OCI-LY1 (cell line): ENCODE measurements at regions not wholly inside any gene's neighbourhood (a gene's known extent, or its start where the extent isn't known, plus 50 kb on each side); places are given as distances from the start of the nearest gene placed in this dataset.
A peak's percentile ranks its signal among the peaks of the same experiment; 100 is the strongest.

Experiments
- H2AFZ ChIP-seq: fragments of 200-600 bp; sonication (generic), shearing (Covaris generic); 2 replicates; pipeline ENCODE4 v1.6.0; 2014; ENCODE audit warnings: antibody characterized with exemption, mild to moderate bottlenecking, low read length
- H3F3A ChIP-seq: fragments of 200-600 bp; sonication (generic), shearing (Covaris generic); 2 replicates; pipeline ENCODE4 v1.6.0; 2014; ENCODE audit warnings: mild to moderate bottlenecking, antibody characterized with exemption, low read length, moderate library complexity; ENCODE audit not compliant: insufficient read depth
- H3K27ac ChIP-seq: fragments of 200-600 bp; sonication (generic); 2 replicates; pipeline ENCODE4 v1.5.1; 2014; ENCODE audit warnings: low read length, mixed run types, mild to moderate bottlenecking, low read depth; ENCODE audit not compliant: poor library complexity, severe bottlenecking
- H3K27me3 ChIP-seq: fragments of 200-600 bp; sonication (generic); 2 replicates; pipeline ENCODE4 v1.6.0; 2014; ENCODE audit warnings: antibody characterized with exemption, mild to moderate bottlenecking, low read length, moderate library complexity; ENCODE audit not compliant: insufficient read depth
- H3K36me3 ChIP-seq: fragments of 200-600 bp; sonication (generic); 2 replicates; pipeline ENCODE4 v1.6.1; 2014; ENCODE audit warnings: mild to moderate bottlenecking, antibody characterized with exemption, low read length, moderate library complexity, mixed read lengths; ENCODE audit not compliant: insufficient read depth
- H3K4me1 ChIP-seq: fragments of 200-600 bp; sonication (generic); 2 replicates; pipeline ENCODE4 v1.5.1; 2014; ENCODE audit warnings: mild to moderate bottlenecking, low read length, moderate library complexity; ENCODE audit not compliant: insufficient read depth, severe bottlenecking
- H3K4me2 ChIP-seq: fragments of 200-600 bp; sonication (generic), shearing (Covaris generic); 2 replicates; pipeline ENCODE4 v1.6.1; 2014; ENCODE audit warnings: low read length
- H3K4me3 ChIP-seq: fragments of 200-600 bp; sonication (generic); 2 replicates; pipeline ENCODE4 v1.5.1; 2014; ENCODE audit warnings: low read length, low read depth, mild to moderate bottlenecking, mixed read lengths; ENCODE audit not compliant: poor library complexity, severe bottlenecking
- H3K79me2 ChIP-seq: fragments of 200-600 bp; shearing (Covaris generic); 2 replicates; pipeline ENCODE4 v1.6.1; 2016; ENCODE audit warnings: mixed run types, low read length, mixed read lengths; ENCODE audit not compliant: insufficient read depth
- H3K9ac ChIP-seq: fragments of 200-600 bp; sonication (generic), shearing (Covaris generic); 2 replicates; pipeline ENCODE4 v1.6.1; 2014; ENCODE audit warnings: mild to moderate bottlenecking, low read length, mixed read lengths
- H3K9me2 ChIP-seq: fragments of 200-600 bp; sonication (generic), shearing (Covaris generic); 2 replicates; pipeline ENCODE4 v1.6.1; 2014; ENCODE audit warnings: low read depth, mild to moderate bottlenecking, low read length, mixed read lengths
- H3K9me3 ChIP-seq: fragments of 200-600 bp; shearing (Covaris generic); 2 replicates; pipeline ENCODE4 v1.6.1; 2014; ENCODE audit warnings: low read length, mixed read lengths
- H4K20me1 ChIP-seq: fragments of 200-600 bp; sonication (generic), shearing (Covaris generic); 2 replicates; pipeline ENCODE4 v1.6.0; 2016; ENCODE audit warnings: mild to moderate bottlenecking, low read length; ENCODE audit not compliant: insufficient read depth
- CTCF ChIP-seq: fragments of 200-600 bp; sonication (generic), shearing (Covaris generic); IDR thresholded peaks from 2 replicates; pipeline ENCODE4 v1.5.1; 2017; ENCODE audit warnings: mild to moderate bottlenecking, antibody characterized with exemption, low read length, moderate library complexity, mixed read lengths
- EZH2 ChIP-seq: fragments of 200-600 bp; sonication (generic), shearing (Covaris generic); IDR thresholded peaks from 2 replicates; pipeline ENCODE4 v1.8.0; 2017; ENCODE audit warnings: borderline replicate concordance, mixed run types, mild to moderate bottlenecking, antibody characterized with exemption, low read length, moderate library complexity, mixed read lengths

GRCh38 chr3:188059351-188059750 is 94.6 kb upstream of the LPP start:
- Histone ChIP-seq H3K4me1 (peaks cover 57% of the 10 kb centered on the region), H3K4me2 (no peak overlapping the region), H3K9me3 (no peaks in the 10 kb centered on the region), H2AFZ (no peak overlapping the region), H3K4me3 (no peak overlapping the region), H3K9ac (no peak overlapping the region), H3K79me2 (no peaks in the 10 kb centered on the region), H3K27ac (peak overlapping the region; percentile 42), H4K20me1 (no peaks in the 10 kb centered on the region), H3K27me3 (no peaks in the 10 kb centered on the region), H3K36me3 (no peaks in the 10 kb centered on the region), H3F3A (no peaks in the 10 kb centered on the region), H3K9me2 (no peaks in the 10 kb centered on the region)
- TF ChIP-seq EZH2 (no peak), CTCF (no peak)

GRCh38 chr3:188060264-188060835 is 93.6 kb upstream of the LPP start:
- Histone ChIP-seq H3K4me1 (peaks cover 56% of the 10 kb centered on the region), H2AFZ (0 out of 2 replicates have a peak overlapping the region, but pooled peaks have one; percentile 26), H4K20me1 (no peaks in the 10 kb centered on the region), H3K9me3 (no peaks in the 10 kb centered on the region), H3F3A (no peaks in the 10 kb centered on the region), H3K79me2 (no peaks in the 10 kb centered on the region), H3K4me2 (peak overlapping the region; percentile 16; the same call in 1 of the 2 replicates), H3K4me3 (no peak overlapping the region), H3K9ac (peak overlapping the region; percentile 10; the same call in 1 of the 2 replicates), H3K27ac (peak overlapping the region; percentile 42), H3K27me3 (no peaks in the 10 kb centered on the region), H3K9me2 (no peaks in the 10 kb centered on the region), H3K36me3 (no peaks in the 10 kb centered on the region)
- TF ChIP-seq EZH2 (no peak), CTCF (no peak)

- TF ChIP-seq CTCF: peak; percentile 63; the same call in 1 of the 2 replicates
- no peak for TF ChIP-seq EZH2
- H3K27ac ChIP-seq: peak overlapping the region; percentile 42
Observed at GRCh38 chr3:188060840-188061544, 93.0 kb upstream of the LPP start.

More at GRCh38 chr3:188060840-188061544, 93.0 kb upstream of the LPP start:
- no peaks in the 10 kb centered on the region for H3K79me2 ChIP-seq
- no peaks in the 10 kb centered on the region for H4K20me1 ChIP-seq
- H3K27me3 ChIP-seq: no peaks in the 10 kb centered on the region
- no peak overlapping the region for H3K9ac ChIP-seq
- H3K4me1 ChIP-seq: peaks cover 49% of the 10 kb centered on the region
- H2AFZ ChIP-seq: no peak overlapping the region
- H3K4me2 ChIP-seq: peak overlapping the region; percentile 2; the same call in 1 of the 2 replicates
- H3K9me2 ChIP-seq: no peaks in the 10 kb centered on the region
- no peaks in the 10 kb centered on the region for H3F3A ChIP-seq
- H3K9me3 ChIP-seq: no peaks in the 10 kb centered on the region
- no peaks in the 10 kb centered on the region for H3K36me3 ChIP-seq
- H3K4me3 ChIP-seq: no peak overlapping the region
